ENCODE measurements at regions not wholly inside any gene's neighbourhood (a gene's known extent, or its start where the extent isn't known, plus 50 kb on each side); places are given as distances from the start of the nearest gene placed in this dataset.

DNA sequence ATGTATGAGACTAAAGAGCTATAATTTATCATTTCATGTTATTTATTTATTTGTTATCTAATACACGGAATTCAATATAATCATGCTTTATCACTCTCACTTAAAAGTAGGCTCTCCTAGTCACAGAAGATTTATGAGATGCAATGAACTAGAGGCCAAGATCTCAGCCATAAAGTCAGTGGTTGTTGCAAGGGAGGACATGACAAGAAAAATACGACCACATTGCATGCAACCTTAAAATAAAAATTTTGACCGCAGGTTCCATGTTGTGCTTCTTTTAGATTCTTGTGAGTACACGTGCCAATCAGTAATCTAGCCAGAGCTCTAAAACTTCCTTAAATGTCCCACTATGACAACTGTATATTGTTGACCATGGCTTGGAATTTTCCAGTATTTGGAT, 75.9 kb upstream of the SP8 start:
- no peak for ATAC-seq

DNA sequence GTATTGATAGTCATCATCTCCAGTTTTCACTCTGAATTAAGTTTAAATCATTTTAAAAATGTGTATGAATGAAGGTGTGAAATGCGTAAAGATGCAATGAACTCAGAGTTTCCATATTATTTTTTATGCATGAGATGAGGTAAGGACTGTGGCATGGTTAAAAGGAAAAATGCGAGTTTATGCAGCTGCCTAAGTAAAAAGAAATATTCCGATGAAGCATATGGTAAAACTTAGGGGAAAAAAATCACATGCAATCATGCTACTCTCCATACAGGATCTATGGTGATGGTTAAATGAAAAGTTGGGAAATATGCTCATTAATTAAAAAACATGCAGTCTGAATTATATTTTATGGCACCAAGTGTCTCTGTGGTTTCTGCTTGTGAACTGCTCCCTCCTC, 77.5 kb upstream of the SP8 start:
- no peak for ATAC-seq
- Histone ChIP-seq H3K36me3 (no peaks in the 10 kb centered on the region), H3K27ac (no peak overlapping the region), H3K4me1 (no peaks in the 10 kb centered on the region), H3K9me3 (no peaks in the 10 kb centered on the region), H3K4me3 (no peak overlapping the region), H3K27me3 (peaks cover 8% of the 10 kb centered on the region)
- 84 to 90% methylated on average over 2 to 3 of the region's 3 CpGs for WGBS, 2 donors (ENCODE audit: low coverage in 1 of 2)
- no peak for TF ChIP-seq POLR2A (IDR thresholded peaks at IDR 0.05)
- TF ChIP-seq EP300 (IDR thresholded peaks at IDR 0.05): no peak
- no peak for TF ChIP-seq POLR2AphosphoS5 (IDR thresholded peaks at IDR 0.05)

More for the DNA sequence above, 75.9 kb upstream of the SP8 start:
- Histone ChIP-seq H3K27me3 (peaks cover 8% of the 10 kb centered on the region), H3K4me1 (no peaks in the 10 kb centered on the region), H3K4me3 (no peak overlapping the region), H3K9me3 (no peaks in the 10 kb centered on the region), H3K27ac (no peak overlapping the region), H3K36me3 (no peaks in the 10 kb centered on the region)
- WGBS, 2 donors (ENCODE audit: low coverage in 1 of 2): 44 to 60% methylated on average over 4 of the region's 4 CpGs
- TF ChIP-seq EP300 (IDR thresholded peaks at IDR 0.05): no peak

DNA sequence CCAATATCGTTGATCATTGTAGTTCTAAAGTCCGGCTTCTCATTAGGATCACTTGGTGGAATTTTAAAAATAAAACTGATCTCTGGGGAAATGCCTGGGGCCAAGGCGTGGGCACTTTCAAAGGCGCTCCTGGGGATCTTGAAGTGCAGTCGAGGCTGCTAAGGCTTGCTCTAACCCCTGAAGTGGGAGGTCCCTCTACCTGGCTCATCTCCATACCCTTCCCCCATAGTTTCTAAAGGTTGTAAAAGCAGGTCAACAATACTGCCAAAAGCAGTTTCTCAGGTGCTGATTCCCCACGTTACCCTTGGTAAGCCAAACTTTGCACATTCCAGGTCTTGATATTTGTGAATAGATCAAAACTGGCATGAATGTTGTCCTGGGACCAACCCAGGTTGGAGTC, 79.0 kb upstream of the SP8 start:
- 72 to 74% methylated on average over 5 to 6 of the region's 6 CpGs for WGBS, 2 donors (ENCODE audit: low coverage in 1 of 2)
- no peak for ATAC-seq
- TF ChIP-seq CTCF (IDR thresholded peaks at IDR 0.05): no peak
- no peak for TF ChIP-seq POLR2AphosphoS5 (IDR thresholded peaks at IDR 0.05)
- TF ChIP-seq POLR2A (IDR thresholded peaks at IDR 0.05): no peak
- no peak for TF ChIP-seq EP300 (IDR thresholded peaks at IDR 0.05)
- Histone ChIP-seq H3K4me1 (no peaks in the 10 kb centered on the region), H3K36me3 (no peaks in the 10 kb centered on the region), H3K27me3 (peaks cover 8% of the 10 kb centered on the region), H3K9me3 (no peaks in the 10 kb centered on the region), H3K27ac (no peak overlapping the region), H3K4me3 (no peak overlapping the region)

GRCh38 chr7:20870977-20871376, 84.3 kb upstream of the SP8 start:
- no peak overlapping the region for H3K27ac ChIP-seq
- peaks cover 2% of the 10 kb centered on the region for H3K27me3 ChIP-seq
- no peak for ATAC-seq
- H3K36me3 ChIP-seq: no peaks in the 10 kb centered on the region
- H3K4me1 ChIP-seq: no peaks in the 10 kb centered on the region
- 78 to 79% methylated on average over 1 to 2 of the region's 2 CpGs for WGBS, 2 donors (ENCODE audit: low coverage in 1 of 2)
- TF ChIP-seq EP300 (IDR thresholded peaks at IDR 0.05) (no peak), POLR2AphosphoS5 (IDR thresholded peaks at IDR 0.05) (no peak), CTCF (IDR thresholded peaks at IDR 0.05) (no peak), POLR2A (IDR thresholded peaks at IDR 0.05) (no peak)
- no peaks in the 10 kb centered on the region for H3K9me3 ChIP-seq
- no peak overlapping the region for H3K4me3 ChIP-seq

DNA sequence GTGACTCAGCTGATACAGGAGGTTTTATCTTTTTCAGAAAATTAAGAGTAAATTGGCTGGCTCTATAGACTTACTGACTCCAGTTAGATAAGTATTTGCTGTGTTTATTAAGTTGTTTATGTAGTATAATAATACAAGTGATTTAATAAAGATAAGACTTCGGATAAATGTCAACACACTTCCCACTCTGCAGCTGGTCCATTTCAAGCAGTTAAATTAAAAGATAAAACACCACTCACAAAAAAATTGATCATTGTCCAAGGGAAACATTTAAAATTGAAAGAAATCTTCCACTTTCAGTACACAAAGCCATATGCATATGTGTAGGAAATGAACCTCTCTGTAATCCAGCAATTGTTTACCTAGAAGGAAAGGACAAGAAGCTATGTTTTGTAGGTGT, 106.1 kb upstream of the SP8 start:
- H3K4me1 ChIP-seq: no peaks in the 10 kb centered on the region
- no peak for ATAC-seq
- H3K9me3 ChIP-seq: peaks cover 0 to 14% (median 0%) of the 10 kb centered on the region in 3 donors
- no peaks in the 10 kb centered on the region for H3K36me3 ChIP-seq
- peaks cover 3% of the 10 kb centered on the region for H3K27me3 ChIP-seq
- no peak overlapping the region for H3K4me3 ChIP-seq
- no peak overlapping the region for H3K27ac ChIP-seq
- TF ChIP-seq POLR2A (IDR thresholded peaks at IDR 0.05) (no peak), EP300 (IDR thresholded peaks at IDR 0.05) (no peak), CTCF (IDR thresholded peaks at IDR 0.05) (no peak), POLR2AphosphoS5 (IDR thresholded peaks at IDR 0.05) (no peak)
- WGBS, 2 donors (ENCODE audit: low coverage in 1 of 2): 0 to 11% methylated on average over 1 of the region's 1 CpG

DNA sequence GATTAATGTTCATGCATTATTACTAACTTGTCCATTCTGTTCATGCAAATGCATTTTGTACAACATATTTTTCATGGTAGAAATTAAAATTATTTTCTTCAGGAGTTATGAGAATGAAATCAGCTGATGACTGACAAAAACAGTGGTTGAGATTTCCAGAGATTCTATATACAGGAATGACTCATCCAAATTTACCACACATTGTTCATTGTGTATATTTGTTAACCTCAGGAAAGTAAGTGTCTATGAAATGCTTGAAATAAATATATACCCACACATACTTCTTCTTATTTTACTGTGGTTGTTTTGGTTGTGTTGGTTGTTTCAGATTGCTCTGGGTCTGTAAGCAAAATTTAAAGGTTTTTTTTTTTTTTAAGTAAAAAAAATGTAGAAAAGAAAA, 108.1 kb upstream of the SP8 start:
- Histone ChIP-seq H3K36me3 (no peaks in the 10 kb centered on the region), H3K27me3 (peaks cover 3% of the 10 kb centered on the region), H3K4me3 (no peak overlapping the region), H3K9me3 (no peaks in the 10 kb centered on the region), H3K27ac (no peak overlapping the region), H3K4me1 (no peaks in the 10 kb centered on the region)
- ATAC-seq: no peak
- no peak for TF ChIP-seq CTCF (IDR thresholded peaks at IDR 0.05)
- TF ChIP-seq POLR2AphosphoS5 (IDR thresholded peaks at IDR 0.05): no peak
- no peak for TF ChIP-seq POLR2A (IDR thresholded peaks at IDR 0.05)
- no peak for TF ChIP-seq EP300 (IDR thresholded peaks at IDR 0.05)

All from gastroesophageal sphincter (tissue), 4 donors.